Activated CD4-positive, alpha-beta T cell treated with anti-CD3 and anti-CD28 coated beads for 4 hours (primary cell): ENCODE measurements at regions not wholly inside any gene's neighbourhood (a gene's known extent, or its start where the extent isn't known, plus 50 kb on each side); places are given as distances from the start of the nearest gene placed in this dataset.
"Not testable (repeated sequence)": the region's sequence is repeated elsewhere in the genome, so short reads cannot be mapped to it uniquely, and the experiment has no call there.

Experiments used
- DNase-seq, 2 donors: peaks; one replicate each; pipeline ENCODE4 v3.0.0-alpha.2; 2020

- no peak for DNase-seq
Observed at GRCh38 chr15:66865622-66866611, 163.9 kb downstream of the SMAD6 start.

- DNase-seq, result no peak
Observed at GRCh38 chr15:66866656-66867055, 164.6 kb downstream of the SMAD6 start.

- DNase-seq, result no peak
Observed at GRCh38 chr15:66868918-66869317, 166.9 kb downstream of the SMAD6 start.

- DNase-seq, result no peak
Observed at GRCh38 chr15:66870880-66871388, 168.9 kb downstream of the SMAD6 start.

DNA sequence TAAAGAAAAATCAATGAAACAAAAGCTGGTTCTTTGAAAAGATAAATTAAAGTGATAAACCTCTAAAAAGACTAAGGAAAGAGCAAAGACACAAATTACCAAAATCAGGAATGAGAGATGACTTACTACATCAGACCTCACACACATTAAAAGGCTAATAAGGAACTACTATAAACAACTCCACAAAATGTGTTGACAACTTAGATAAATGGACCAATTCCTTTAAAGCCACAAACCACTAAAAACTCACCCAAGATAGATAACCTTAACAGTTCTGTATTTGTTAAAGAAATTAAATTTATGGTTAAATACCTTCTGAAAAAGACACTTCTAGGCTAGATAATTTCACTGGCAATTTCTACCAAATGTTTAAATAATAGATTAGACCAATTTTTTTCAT, 170.4 kb downstream of the SMAD6 start:
- no peak for DNase-seq

DNA sequence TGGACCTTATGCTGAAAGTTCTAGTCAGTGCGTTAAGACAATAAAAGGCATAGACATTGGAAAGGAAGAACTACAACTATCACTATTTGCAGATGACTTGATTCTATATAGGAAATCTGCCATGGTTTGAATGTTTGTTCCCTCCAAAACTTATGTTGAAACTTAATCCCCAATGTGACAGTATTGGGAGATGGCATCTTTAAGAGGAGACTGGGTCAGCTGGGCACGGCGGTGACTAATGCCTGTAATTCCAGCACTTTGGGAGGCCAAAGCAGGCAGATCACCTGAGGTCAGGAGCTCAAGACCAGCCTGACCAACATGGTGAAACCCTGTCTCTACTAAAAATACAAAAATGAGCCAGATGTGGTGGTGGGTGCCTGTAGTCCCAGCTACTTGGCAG, 171.3 kb downstream of the SMAD6 start:
- not testable (repeated sequence) for DNase-seq

DNA sequence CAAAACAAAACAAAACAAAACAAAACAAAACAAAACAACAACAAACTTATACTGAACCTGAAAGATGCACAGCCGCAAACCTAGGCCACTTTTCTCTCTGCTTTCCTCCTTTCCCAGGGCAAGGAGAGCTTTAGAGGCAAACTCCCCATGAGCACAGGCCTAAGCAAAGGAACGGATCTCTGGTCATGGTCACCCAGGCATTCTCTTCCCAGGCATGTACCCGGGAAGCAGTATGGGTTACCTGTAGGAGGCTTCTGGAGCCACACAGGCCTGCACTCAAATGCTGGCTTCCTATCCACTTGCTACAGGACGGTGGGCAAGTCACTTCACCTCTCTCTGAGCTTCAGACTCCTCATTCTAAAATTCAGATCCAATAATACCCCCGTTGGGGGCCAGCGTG, 171.8 kb downstream of the SMAD6 start:
- DNase-seq, result no peak

GRCh38 chr15:66875588-66876420, 173.8 kb downstream of the SMAD6 start:
- no peak for DNase-seq

- DNase-seq, result no peak
Observed at GRCh38 chr15:66876421-66876730, 174.3 kb downstream of the SMAD6 start.

DNA sequence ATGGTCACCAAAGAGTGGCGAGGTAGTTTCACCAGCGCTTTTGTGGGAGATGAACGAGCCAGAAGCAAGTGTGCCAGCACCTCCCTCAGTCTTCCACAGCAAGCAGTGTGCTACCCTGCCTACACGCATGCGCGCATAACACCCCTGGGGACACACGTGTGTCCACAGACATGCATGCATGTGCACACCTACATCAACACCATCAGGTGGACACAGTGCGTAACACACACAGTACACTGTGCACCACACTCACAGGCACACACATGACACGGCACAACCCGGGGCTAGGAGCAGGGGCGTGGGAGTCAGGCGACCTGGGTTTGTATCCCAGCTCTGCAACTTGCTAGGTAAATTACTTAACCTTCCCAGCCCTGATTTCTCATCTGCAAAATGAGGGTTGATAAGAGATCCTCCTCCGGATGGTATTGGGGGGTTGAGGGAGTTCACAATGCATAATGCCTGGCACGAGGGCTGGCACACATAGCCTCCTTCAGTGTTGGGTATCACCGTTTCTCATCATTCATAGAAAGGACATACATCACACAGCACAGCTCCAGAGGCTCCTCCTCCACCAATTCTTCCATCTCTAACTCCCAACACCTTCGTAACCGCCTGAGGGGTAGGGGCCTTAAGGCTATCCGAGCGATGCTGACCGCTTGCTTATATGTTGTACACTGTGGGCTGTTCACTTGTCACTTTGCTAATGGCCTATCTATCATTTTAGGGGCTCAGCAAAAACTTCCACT, 174.9 kb downstream of the SMAD6 start:
- DNase-seq, result no peak

DNA sequence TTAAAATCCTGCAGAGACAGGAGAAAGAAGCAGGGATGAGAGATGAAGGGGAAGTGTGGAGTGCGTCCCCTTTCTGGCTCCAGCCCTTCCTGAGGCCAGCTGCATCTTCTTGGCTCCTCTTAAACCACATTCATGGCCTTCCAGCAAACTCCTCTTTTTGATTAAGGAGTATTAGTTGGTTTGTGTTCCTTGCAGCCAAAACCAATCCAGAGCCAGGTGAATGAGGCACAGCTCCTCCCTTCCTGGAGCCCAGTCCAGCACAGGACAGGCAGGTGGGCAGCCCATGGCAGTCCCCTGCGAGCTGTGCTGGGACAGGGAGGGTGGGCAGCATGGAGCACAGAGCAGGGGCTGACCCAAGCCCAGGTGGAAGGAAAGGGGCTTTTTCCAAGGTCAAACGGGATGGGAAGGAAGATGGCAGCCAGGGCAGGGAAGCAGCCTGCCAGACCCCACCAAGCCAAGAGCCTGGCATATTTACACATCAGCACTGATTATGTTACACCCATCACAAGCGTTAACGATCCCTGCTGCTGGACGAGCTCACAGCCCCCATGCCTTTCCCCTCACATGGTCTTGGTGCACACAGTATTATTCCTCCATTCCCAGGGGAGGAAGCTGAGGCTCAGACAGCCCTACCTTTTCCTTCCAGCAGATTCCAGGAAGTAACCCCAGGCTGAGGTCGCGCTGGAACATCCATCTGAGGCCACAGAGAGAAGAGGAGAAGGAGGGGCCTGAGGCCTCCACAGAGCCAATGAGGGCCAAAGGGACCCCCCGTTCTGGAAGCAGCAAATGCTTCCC, 175.6 kb downstream of the SMAD6 start:
- DNase-seq, result no peak

DNA sequence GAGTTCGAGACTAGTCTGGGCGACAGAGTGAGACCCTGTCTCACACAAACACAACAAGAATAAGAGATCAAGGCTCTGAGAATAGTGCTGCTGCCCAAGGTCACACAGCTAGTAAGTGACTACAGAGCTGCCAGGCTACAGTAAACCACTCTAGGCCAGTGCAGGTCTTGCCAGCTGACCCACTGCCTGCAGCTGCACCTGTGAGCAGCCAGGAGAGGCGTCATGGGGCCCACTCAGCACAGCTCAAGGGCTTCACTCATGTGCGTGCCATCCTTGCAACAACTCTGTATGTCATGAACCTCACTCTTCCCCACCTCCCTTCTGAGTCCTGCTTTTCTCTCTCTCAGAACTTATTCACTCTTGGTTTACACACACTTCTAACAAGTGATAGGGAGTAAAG, 176.7 kb downstream of the SMAD6 start:
- DNase-seq, result no peak

GRCh38 chr15:66879531-66880368, 177.7 kb downstream of the SMAD6 start:
- no peak for DNase-seq

GRCh38 chr15:66880380-66881155, 178.5 kb downstream of the SMAD6 start:
- DNase-seq, result no peak

GRCh38 chr15:66881173-66881905, 179.3 kb downstream of the SMAD6 start:
- no peak for DNase-seq

DNA sequence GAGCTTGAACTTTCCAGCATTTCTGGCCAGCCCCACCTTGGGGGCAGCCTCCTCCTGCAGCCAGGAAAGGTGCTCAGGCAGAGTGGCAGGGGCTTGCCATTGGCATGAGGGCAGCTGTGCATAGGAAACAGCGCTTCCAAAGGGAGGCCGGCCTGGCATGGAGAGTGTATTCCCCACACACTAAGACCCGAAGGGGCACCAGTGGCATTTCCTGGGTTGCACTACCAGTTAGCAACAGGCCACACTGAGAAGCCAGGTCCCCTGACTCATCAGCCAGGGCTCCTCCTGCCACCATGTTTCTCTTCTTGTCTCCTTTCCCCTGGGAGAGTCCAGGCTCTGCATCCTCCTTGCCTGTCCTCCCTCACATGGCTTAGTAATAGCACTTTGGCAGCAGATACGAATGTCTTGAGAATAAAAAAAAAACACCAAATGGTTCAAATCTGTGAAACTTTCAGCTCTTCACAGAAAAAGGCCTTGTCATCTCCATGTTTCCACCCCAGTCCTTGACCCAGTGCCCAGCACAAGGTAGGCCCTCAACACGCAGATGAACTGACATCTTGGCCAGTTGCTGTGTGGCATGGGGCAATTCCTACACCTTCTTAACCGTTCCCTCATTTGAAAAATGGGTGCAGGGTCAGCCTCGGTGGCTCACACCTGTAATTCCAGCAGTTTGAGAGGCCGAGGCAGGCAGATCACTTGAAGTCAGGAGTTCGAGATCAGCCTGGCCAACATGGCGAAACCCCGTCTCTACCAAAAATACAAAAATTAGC, 180.4 kb downstream of the SMAD6 start:
- no peak for DNase-seq

- DNase-seq, result no peak
Observed at GRCh38 chr15:66883284-66883911, 181.4 kb downstream of the SMAD6 start.

- no peak for DNase-seq
Observed at GRCh38 chr15:66884115-66884622, 181.2 kb upstream of the SMAD3 start.
